Osteoblast (primary cell): ENCODE measurements at regions not wholly inside any gene's neighbourhood (a gene's known extent, or its start where the extent isn't known, plus 50 kb on each side); places are given as distances from the start of the nearest gene placed in this dataset.

Experiments
- DNase-seq: peaks from one replicate; pipeline ENCODE4 v3.0.0; 2011; ENCODE audit warnings: low spot score, mixed read lengths; ENCODE audit not compliant: insufficient read length; ENCODE audit errors: missing footprints
- H2AFZ ChIP-seq: 2 replicates; pipeline ENCODE4 v1.6.0; 2011; ENCODE audit warnings: mild to moderate bottlenecking, low read length
- H3K27ac ChIP-seq: 2 replicates; pipeline ENCODE4 v1.5.1; 2011; ENCODE audit warnings: mild to moderate bottlenecking, low read depth, low read length, moderate library complexity
- H3K27me3 ChIP-seq: 2 replicates; pipeline ENCODE4 v1.6.0; 2012; ENCODE audit warnings: mild to moderate bottlenecking, control low read depth, inconsistent platforms, low read length, moderate library complexity; ENCODE audit not compliant: insufficient read depth
- H3K36me3 ChIP-seq: 2 replicates; pipeline ENCODE4 v1.5.1; 2011; ENCODE audit warnings: mild to moderate bottlenecking, low read length, control low read depth, moderate library complexity; ENCODE audit not compliant: insufficient read depth
- H3K4me1 ChIP-seq: 2 replicates; pipeline ENCODE4 v1.5.1; 2011; ENCODE audit warnings: mild to moderate bottlenecking, low read length, control low read depth, moderate library complexity; ENCODE audit not compliant: insufficient read depth
- H3K4me2 ChIP-seq: 2 replicates; pipeline ENCODE4 v1.6.0; 2011; ENCODE audit warnings: mild to moderate bottlenecking, low read length; ENCODE audit not compliant: insufficient read depth
- H3K4me3 ChIP-seq: fragments of 200-600 bp; sonication (generic); 3 replicates; pipeline ENCODE4 v1.5.1; 2012; ENCODE audit warnings: mild to moderate bottlenecking, low read length, inconsistent platforms; ENCODE audit not compliant: insufficient read depth
- H3K79me2 ChIP-seq: 2 replicates; pipeline ENCODE4 v1.6.0; 2012; ENCODE audit warnings: mild to moderate bottlenecking, low read length, control low read depth, inconsistent platforms; ENCODE audit not compliant: insufficient read depth
- H3K9me3 ChIP-seq: 2 replicates; pipeline ENCODE4 v1.5.1; 2011; ENCODE audit warnings: low read depth, low read length, control low read depth
- H4K20me1 ChIP-seq: 2 replicates; pipeline ENCODE4 v1.6.0; 2012; ENCODE audit warnings: mild to moderate bottlenecking, low read length, control low read depth; ENCODE audit not compliant: insufficient read depth
- CTCF ChIP-seq: IDR thresholded peaks from 2 replicates; pipeline ENCODE4 v1.5.1; 2011; ENCODE audit warnings: mild to moderate bottlenecking, low read depth, low read length, moderate library complexity; ENCODE audit errors: extremely low read depth

DNA sequence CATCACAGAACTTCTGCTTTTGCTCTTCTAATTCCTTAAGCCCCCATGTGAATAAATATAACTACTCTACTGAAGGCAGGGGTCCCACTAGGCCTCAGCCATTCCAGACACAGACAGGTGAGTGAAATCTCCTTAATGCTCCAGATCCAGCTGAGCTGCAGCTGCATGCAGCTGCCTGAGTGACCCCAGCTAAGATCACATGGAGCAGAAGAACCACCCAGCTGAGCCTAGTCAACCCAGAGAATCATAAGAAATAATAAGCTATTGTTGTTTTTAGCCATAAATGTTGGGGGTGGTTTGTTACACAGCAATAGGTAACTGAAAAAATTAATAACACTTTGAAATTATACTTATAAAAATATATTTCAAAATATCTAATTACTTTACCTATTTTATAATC lies 220.3 kb downstream of the SIPA1L2 start:
- H3K79me2 ChIP-seq: no peaks in the 10 kb centered on the region
- H3K27ac ChIP-seq: no peak overlapping the region
- no peak overlapping the region for H3K4me3 ChIP-seq
- no peak overlapping the region for H2AFZ ChIP-seq
- no peaks in the 10 kb centered on the region for H3K36me3 ChIP-seq
- no peaks in the 10 kb centered on the region for H3K27me3 ChIP-seq
- H3K4me1 ChIP-seq: no peaks in the 10 kb centered on the region
- no peaks in the 10 kb centered on the region for H4K20me1 ChIP-seq
- no peak overlapping the region for H3K4me2 ChIP-seq
- no peak for TF ChIP-seq CTCF
- H3K9me3 ChIP-seq: peaks cover 3% of the 10 kb centered on the region
- no peak for DNase-seq

GRCh38 chr1:232407120-232407519 lies 222.8 kb downstream of the SIPA1L2 start:
- no peak overlapping the region for H2AFZ ChIP-seq
- TF ChIP-seq CTCF: no peak
- H4K20me1 ChIP-seq: no peaks in the 10 kb centered on the region
- no peak for DNase-seq
- H3K4me1 ChIP-seq: no peaks in the 10 kb centered on the region
- peaks cover 3% of the 10 kb centered on the region for H3K9me3 ChIP-seq
- no peak overlapping the region for H3K27ac ChIP-seq
- H3K27me3 ChIP-seq: no peaks in the 10 kb centered on the region
- no peak overlapping the region for H3K4me2 ChIP-seq
- no peaks in the 10 kb centered on the region for H3K79me2 ChIP-seq
- no peak overlapping the region for H3K4me3 ChIP-seq
- H3K36me3 ChIP-seq: no peaks in the 10 kb centered on the region

- Histone ChIP-seq H3K4me1 (no peaks in the 10 kb centered on the region), H3K27me3 (no peaks in the 10 kb centered on the region), H3K4me3 (no peak overlapping the region), H4K20me1 (no peaks in the 10 kb centered on the region), H3K4me2 (no peak overlapping the region), H3K9me3 (peaks cover 3% of the 10 kb centered on the region), H3K36me3 (no peaks in the 10 kb centered on the region), H2AFZ (no peak overlapping the region), H3K79me2 (no peaks in the 10 kb centered on the region), H3K27ac (no peak overlapping the region)
- no peak for DNase-seq
- TF ChIP-seq CTCF: no peak
These were observed 224.2 kb downstream of the SIPA1L2 start for GRCh38 chr1:232405781-232406180.

DNA sequence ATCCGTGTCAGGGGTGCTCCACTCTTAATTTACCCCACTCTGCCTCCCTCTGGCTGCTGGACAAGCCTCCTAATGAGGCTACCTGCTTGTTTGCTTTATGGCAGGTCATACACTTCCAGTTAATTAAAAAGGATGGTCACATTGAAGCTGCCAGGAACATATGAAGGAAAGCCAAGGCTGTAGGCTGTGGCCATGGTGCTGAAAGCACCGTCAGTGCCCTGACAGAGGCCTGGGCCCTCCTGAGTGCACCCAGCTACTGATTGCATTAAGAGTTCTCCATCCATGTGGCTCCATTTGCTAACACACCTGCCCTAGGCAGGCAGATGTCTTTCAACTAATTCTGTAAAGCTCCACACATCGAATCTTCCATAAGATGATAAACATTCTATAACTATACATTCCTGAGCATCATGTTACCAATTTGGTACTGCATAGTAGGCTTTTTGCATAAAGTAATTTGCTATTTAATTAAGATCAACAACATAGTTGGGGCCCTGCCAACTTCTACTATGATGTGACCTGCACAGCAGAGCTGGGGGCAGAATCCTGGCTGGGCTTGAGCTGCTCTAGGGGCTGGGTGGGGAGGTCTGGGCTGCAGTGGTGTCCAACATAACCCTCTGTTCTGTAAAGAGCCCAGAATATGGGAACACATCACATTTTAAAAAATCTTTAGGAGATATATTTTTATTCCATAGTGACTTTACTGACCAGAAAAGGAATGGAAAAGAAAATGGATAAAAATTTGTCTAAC lies 224.8 kb downstream of the SIPA1L2 start:
- TF ChIP-seq CTCF: no peak
- H3K4me3 ChIP-seq: no peak overlapping the region
- peaks cover 3% of the 10 kb centered on the region for H3K9me3 ChIP-seq
- H4K20me1 ChIP-seq: no peaks in the 10 kb centered on the region
- H3K4me2 ChIP-seq: no peak overlapping the region
- DNase-seq: no peak
- no peaks in the 10 kb centered on the region for H3K4me1 ChIP-seq
- H3K27me3 ChIP-seq: no peaks in the 10 kb centered on the region
- H3K36me3 ChIP-seq: no peaks in the 10 kb centered on the region
- H2AFZ ChIP-seq: no peak overlapping the region
- H3K27ac ChIP-seq: no peak overlapping the region
- H3K79me2 ChIP-seq: no peaks in the 10 kb centered on the region
